Gastrocnemius medialis (tissue), 4 donors: ENCODE measurements at regions not wholly inside any gene's neighbourhood (a gene's known extent, or its start where the extent isn't known, plus 50 kb on each side); places are given as distances from the start of the nearest gene placed in this dataset.

Source experiments
- POLR2A ChIP-seq, 2 donors: fragments of 450-650 bp; IDR thresholded peaks; one replicate each; pipeline ENCODE4 v1.6.1; 2017; ENCODE audit warnings: antibody characterized with exemption in 2 of 2, mild to moderate bottlenecking in 2 of 2, moderate library complexity in 2 of 2
- TF ChIP-seq, protein P1 (sequence below), 5 experiments: fragments of 450-650 bp in 3 of 5; fragments of 200-600 bp in 2 of 5; sonication (generic) in 2 of 5; IDR thresholded peaks in 4 of 5; conservative IDR thresholded peaks in 1 of 5; 1 replicate in 4 of 5; 2 replicates in 1 of 5; pipeline ENCODE4 v1.5.1; 2016 to 2019; ENCODE audit warnings: antibody characterized with exemption in 5 of 5, mild to moderate bottlenecking in 3 of 5, moderate library complexity in 3 of 5

DNA sequence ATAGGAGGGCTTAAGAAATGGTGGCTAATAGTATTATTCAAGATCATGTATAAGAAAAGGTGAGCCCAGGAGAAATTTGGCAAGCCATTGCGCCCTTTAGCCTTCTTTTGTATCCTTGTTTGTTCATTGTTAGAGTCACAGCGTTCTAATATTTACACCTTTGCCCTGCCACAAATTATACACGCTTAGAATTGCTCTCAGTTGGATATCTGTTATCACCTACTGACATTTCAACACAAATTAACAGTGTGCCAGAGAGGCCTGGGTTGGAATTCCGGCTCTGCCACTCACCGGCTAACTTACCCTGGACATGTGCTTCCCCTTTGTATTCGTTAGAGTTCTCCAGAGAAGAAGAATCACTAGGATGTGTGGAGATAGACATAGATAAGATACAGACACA is 148.7 kb upstream of the KIT start:
- TF ChIP-seq POLR2A (IDR thresholded peaks at IDR 0.05), result no peak
- TF ChIP-seq, protein P1, sequence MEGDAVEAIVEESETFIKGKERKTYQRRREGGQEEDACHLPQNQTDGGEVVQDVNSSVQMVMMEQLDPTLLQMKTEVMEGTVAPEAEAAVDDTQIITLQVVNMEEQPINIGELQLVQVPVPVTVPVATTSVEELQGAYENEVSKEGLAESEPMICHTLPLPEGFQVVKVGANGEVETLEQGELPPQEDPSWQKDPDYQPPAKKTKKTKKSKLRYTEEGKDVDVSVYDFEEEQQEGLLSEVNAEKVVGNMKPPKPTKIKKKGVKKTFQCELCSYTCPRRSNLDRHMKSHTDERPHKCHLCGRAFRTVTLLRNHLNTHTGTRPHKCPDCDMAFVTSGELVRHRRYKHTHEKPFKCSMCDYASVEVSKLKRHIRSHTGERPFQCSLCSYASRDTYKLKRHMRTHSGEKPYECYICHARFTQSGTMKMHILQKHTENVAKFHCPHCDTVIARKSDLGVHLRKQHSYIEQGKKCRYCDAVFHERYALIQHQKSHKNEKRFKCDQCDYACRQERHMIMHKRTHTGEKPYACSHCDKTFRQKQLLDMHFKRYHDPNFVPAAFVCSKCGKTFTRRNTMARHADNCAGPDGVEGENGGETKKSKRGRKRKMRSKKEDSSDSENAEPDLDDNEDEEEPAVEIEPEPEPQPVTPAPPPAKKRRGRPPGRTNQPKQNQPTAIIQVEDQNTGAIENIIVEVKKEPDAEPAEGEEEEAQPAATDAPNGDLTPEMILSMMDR (IDR thresholded peaks at IDR 0.05 in 4 of 5, conservative IDR thresholded peaks at IDR 0.05 in 1 of 5), result no peak
